ENCODE measurements at regions not wholly inside any gene's neighbourhood (a gene's known extent, or its start where the extent isn't known, plus 50 kb on each side); places are given as distances from the start of the nearest gene placed in this dataset.

DNA sequence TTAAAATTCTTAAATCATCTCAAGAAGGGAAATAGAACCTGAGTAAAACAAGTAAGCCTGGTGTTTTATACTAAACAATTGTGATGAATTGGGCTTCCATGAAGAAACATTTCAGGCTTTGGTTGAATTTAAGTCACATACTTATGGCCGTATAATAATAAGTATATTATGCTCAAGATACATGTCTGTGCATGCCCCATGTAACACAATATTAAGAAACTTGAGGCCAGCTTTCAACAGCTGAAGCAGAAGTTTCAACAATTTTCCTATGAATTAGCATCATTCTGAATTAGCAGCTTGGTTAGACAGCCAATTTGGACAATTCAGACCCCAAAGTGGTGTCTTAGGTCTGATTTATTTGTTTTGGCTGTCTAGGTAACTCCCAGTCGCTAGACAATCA lies 243.7 kb downstream of the MYLK4 start:
- TF ChIP-seq, protein P1, sequence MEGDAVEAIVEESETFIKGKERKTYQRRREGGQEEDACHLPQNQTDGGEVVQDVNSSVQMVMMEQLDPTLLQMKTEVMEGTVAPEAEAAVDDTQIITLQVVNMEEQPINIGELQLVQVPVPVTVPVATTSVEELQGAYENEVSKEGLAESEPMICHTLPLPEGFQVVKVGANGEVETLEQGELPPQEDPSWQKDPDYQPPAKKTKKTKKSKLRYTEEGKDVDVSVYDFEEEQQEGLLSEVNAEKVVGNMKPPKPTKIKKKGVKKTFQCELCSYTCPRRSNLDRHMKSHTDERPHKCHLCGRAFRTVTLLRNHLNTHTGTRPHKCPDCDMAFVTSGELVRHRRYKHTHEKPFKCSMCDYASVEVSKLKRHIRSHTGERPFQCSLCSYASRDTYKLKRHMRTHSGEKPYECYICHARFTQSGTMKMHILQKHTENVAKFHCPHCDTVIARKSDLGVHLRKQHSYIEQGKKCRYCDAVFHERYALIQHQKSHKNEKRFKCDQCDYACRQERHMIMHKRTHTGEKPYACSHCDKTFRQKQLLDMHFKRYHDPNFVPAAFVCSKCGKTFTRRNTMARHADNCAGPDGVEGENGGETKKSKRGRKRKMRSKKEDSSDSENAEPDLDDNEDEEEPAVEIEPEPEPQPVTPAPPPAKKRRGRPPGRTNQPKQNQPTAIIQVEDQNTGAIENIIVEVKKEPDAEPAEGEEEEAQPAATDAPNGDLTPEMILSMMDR (IDR thresholded peaks at IDR 0.05) = no peak
- no peak for TF ChIP-seq POLR2A (IDR thresholded peaks at IDR 0.05)
